Activated CD8-positive, alpha-beta memory T cell treated with anti-CD3 and anti-CD28 coated beads, Interleukin-2, amount 50 U/mL, for 1 hour (primary cell): ENCODE measurements at regions not wholly inside any gene's neighbourhood (a gene's known extent, or its start where the extent isn't known, plus 50 kb on each side); places are given as distances from the start of the nearest gene placed in this dataset.
"Not testable (repeated sequence)": the region's sequence is repeated elsewhere in the genome, so short reads cannot be mapped to it uniquely, and the experiment has no call there.

Experiments used
- DNase-seq: peaks from one replicate; pipeline ENCODE4 v3.0.0-alpha.2; 2020; ENCODE audit errors: extremely low read depth

DNA sequence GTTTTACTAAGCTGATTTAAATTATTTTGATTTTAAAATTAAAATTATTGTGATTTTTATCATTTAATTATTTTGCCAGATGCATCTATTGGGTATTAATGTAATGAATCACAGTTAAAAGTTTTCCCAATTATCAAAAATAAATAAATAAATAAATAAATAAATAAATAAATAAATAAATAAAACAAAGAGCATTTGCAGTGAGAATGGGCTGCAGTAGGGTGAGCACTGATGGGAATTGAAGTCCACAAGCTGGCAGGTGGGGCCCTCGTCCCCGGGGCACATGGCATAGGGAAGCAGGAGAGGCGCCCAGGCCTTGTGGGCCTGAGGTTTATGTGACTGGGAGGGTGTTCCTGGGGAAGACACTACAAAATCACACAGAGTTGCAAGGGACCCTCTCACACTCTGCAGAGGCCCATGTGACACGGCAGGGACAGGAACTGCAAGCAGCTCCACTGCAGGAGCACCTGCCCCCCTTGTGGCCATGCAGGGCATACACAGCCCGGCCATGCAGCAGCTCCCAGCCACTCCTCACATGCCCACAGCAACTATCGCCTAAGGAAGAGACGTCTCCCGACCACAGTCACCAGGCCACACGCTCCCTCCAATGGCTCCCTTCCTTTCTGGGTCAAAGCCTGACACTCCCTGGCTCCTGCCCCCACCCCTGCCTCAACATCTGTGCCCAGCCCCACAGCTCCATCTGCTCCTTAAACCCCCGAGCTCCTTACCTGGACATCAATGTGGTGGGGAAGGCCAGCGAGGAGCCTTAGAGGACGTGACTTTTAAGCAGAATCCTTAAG, 256.3 kb upstream of the SFSWAP start:
- DNase-seq = no peak

DNA sequence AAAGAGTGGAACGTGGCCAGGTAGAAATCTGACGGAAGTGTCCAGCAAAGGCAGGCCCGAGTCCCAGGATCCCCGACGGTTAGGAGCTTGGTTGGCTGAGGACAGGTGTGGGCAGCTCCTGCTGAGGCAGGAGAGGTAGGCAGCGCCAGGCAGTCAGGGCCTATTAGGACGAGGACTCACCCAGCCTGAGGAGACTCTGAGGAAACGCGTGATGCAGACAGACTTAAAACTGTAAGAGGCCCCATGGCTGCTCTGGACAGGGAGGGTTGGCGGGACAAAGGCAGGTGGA, 255.7 kb upstream of the SFSWAP start:
- DNase-seq = no peak

DNA sequence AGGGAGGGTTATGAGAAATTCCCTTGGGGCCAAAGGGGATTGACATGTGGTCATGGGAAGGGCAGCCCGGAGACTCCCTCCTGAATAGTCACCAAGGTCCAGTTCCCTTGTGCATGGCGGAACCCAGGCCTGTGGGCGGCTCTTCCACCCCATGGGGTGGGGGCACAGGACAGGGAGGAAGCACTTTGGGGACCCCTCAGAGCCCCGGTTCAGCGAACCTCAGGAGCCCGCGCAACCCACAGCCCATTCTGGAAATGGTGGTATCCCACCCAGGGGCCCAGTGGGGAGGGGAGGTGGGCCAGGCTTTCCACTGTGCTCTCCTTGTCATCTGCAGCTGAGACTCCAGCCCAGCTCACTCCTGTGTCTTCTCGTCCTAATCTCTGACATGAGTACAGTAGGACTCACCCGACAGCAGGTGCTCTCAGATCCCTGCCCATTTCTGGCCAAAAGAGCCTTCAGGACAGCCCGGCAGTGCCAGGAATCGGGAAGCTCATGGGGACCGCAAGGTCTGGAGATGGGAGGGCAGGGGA, 255.2 kb upstream of the SFSWAP start:
- DNase-seq = no peak

DNA sequence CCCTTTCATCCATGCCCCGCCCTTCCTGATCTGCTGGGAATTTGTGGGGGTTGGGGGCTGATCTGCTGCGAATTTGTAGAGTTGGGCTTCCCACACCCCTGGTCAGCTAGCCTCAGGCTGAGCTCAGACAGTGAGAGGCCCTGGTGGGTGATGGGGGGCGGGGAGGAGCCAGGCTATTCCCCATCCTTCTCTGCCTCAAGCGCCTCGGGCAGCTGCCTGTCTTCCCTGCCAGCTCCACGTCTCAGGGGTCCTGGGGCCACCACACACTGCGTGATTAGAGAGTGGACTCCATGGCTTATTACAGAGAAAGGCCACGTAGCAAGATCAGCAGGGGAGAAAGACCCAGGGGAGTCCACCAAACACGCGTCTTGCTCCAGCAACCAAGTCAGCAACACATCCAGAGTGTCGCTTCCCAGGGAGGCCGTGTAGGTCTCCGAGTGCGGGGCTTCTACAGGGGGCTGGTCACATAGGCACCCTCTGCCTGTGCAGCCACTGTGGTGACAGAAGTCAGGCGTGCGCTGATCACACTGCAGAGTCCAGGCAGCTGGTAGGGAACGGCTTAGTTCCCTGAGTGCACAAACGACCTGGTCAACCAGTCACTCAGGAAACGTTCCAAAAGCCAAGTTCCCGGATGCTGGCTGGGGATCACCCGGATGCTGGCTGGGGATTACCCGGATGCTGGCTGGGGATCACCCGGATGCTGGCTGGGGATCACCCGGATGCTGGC, 254.4 kb upstream of the SFSWAP start:
- no peak for DNase-seq

DNA sequence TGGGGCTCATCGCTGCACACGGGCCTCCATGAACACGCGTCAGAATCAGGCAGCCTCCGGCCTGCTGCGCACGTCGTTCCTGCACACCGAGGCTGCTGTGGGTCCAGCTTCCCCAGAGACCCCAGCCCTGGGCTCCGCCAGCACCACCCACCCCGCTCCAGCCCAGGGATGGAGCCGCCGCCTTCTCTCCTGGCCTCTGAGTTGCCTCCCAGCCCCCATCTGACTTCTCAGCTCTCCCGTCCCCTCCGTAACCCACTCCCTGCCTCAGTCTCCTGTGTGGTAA, 253.9 kb upstream of the SFSWAP start:
- DNase-seq = no peak

DNA sequence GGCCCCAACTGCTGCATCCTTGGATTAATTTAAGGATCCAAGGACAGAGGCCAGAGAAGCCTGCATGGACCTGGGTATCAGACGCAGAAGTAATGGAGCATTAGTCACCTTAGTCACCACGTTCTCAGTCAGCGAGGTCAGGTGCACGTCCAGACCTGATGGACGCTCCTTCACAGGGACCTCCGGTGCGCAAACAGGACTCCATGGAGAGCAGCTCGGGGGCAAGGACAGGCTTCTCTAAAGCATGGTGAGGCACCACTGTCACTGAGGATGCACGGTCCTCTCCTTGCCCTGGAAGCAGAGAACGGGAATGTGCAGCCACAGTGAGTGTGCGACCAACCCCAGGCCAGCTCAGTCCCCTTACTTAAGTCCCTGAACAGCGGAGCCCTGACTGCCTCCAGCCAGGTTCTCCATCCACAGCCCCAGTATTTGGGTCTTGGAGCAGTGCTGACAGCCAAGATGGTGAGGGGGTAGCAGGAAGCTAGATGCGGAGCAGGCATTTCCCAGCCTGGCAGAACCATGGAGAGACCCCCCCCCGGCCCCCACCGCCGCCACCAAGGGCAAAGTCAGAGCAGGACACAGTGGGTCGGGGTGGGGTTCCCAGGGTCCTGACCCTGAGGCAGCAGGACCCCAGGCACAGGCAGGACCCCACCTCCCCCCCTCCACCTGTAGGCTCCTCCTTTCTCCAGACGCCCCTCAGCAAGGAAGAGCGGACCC, 253.4 kb upstream of the SFSWAP start:
- no peak for DNase-seq

DNA sequence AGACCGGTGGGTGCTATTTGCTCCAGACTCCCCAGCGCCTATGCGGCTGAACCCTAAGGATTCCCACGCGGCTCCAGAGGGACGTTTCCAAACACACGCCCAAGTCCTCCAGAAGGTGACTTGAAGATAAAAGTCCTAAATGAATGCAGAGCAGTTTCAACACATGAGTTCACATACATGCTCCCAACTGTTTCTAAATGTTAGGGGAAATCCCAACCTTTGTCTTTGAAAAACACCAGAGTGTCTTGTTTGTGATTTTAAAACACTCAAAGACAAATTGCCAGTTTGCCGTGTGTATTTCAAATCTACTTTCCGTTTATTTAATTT, 252.9 kb upstream of the SFSWAP start:
- no peak for DNase-seq

DNA sequence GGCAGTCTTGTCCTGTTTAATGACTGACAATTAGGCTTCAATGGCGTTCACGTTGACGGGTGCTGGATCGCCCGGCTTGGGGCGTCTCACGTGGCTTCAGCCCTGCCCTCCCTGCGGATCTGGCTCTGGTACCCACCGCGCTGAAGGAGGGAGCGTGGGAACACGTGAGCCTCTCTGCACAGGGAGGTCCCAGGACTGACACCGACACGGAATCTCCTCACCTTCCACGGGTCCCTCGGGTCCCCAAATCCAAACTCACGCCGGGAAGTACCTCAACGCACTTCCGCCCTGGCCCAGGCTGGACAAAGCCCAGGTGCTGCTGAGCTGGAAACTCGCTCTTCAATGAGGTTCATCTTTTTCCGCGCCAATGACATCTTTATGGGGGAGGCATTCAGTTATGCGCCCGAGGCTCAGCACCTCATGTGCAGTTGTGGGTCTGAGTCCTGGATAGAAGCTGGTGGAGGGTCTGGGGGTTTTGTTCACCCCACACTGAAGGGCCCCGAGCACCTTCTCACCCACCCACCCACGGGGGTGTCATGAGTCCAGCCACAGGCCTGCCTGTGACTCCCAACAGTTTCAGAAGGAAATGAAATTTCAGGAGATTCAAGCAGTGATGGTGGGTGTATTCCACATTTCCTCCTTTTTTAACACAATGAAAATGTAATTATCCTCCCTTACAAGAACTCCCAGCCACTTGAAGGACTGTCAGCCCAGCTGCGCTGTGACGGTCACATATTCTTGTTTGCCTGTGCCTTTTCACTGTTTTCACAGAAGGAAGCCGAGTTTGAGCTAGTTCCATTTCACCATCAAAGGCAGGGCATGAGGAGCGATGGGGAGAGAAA, 251.7 kb upstream of the SFSWAP start:
- no peak for DNase-seq

DNA sequence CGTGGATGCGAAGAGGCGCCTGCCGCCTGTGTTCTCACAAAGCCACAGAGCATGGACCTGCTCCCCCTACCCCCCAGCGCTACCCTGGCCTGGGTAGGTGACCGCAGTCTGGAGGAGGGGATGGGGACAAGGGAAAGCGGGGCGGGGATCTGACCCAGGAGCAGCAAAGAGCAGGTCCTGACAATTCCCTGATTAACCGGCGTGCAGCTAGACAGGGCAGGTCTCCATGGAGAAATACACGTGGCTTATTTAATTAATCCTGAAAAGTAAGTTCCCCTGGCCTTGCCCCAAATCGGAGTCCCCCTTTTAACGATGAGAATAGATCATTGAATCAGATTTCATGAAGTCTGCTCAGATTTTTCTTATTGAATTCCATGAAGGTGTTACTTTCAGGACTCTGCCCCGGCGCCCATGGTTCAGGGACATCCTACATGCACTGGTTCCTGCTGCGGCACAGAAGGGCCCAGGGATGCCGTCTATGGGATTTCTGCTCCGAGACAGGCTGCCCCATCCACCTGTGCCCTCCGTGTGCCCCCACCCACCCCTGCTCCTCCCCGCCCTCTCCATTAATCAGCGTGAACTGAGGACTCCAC, 251.0 kb upstream of the SFSWAP start:
- DNase-seq = no peak

DNA sequence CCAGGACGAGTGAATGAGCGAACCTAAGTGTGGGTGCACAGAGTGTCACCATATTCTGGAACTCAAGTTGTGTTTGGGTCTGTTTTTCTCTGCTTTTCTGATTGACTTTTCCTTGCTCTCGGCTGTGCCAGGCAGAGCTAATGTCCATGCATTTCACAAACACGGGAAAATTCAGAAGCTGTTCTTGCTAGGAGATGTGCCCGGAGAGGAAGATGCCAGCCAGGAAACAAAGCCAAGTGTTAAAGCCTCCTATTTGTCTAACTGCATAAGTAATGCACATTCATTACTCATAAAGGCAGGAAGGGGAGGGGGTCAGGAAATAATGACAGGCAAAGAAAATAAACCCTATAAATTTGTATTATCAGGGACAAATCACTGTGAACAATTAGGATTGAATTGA, 250.4 kb upstream of the SFSWAP start:
- DNase-seq = no peak

DNA sequence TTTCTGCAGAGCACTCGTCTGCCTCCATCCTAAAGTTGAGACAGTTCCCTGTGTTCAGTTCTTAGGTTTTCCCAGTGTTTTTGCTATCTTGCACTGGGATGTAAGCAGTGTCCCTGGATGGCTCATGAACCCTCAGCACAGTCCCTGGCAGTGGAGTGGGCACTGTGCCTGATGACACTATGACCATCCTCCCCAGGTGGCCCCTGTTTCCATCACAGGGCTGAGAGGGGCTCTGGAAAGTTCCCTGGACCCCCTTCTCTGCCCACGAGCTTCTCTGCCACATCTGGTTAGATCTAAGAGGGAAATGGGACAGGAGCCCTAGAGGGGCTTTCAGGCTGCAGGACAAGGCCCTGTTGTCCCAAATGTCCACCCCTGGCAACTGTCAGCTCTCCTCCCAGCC, 249.8 kb upstream of the SFSWAP start:
- DNase-seq = no peak

DNA sequence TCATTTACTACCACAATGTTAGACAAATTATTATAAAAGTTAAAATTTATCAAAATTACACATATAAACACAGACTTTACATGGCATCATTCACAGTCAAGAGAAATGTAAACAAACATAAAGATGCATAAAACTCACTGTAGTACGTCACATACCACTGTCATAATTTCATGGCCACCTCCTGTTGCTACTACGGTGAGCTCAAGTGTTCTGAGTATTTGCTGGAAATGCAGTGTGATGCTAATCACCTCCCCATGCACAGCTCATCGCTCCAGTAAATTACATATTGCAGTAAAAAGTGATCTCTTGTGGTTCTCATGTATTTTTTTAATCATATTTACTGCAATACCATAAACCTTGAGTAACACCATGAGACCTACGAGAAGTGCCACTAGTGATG, 247.7 kb upstream of the SFSWAP start:
- DNase-seq = no peak

DNA sequence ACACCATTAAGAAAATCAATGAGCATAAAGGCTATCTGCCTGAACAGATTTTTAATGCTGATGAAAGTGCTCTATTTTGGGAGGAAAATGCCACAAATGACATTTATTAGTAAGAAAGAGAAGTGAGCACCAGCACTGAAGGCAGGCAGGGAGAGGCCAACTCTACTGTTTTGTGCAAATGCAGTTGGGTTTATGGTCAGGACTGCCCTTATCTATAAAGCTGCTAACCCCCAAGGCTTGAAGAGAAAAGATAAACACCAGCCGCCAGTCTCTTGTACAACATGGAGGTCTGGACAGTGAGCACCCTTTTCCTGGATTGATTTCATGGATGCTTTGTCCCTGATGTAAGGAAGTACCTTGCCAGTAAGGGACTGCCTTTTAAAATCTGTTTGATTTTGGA, 246.8 kb upstream of the SFSWAP start:
- no peak for DNase-seq

DNA sequence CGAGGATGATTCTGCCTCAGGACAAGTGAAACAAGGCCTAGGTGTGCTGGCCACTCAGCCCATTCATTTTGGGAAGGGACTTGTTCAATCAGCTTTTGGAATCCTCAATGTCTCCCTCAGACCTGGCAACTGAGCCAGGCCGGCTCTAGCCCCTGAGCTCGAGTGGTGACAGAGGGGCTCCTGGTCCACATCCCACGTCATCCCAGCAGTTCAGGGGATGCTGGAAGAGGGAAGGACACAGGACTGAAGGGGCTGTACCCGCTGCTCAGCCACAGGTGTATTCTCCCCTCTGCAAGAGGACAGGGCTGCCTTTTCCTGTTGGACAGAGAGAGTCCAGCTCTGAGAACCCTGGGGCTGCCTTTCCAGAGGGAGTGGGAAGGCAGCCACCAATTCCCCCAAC, 244.6 kb upstream of the SFSWAP start:
- DNase-seq = no peak

DNA sequence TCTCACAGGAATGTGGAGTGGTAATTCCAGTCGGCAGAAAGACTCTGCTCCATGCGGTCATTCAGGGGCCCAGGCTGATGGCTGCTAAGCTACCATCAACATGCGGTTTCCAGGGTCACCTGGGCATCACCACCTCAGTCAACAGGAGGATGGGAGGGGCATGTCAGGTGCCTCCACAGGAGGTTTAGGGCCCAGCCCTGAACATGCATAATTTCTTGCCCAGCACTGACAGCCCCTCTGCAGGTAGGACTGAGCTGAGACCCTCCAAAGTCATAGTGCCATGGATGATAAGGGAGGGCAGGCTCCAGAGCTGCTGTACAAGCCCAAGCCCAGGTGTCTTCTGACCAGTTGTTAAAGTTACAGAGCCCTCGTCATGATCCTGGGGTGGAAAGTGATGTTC, 244.0 kb upstream of the SFSWAP start:
- no peak for DNase-seq

DNA sequence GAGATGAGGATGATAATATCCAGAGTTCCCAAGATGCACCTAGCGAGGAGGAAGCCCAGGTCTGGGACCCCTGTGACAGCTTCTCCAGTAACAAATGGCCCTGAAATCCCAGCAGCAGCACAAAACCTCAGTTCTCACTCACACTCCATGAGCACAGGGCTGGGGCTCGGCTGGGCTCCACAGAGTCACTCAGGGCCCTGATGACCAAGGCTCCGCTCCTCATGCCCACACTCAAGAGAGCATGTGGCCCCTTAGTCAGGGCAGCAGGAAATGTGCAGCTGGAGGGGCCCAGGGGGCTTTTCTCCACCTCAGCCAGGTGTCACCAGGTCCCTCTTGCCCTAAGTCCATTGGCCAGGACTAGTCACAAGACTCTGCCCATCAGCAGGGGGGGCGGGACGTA, 242.7 kb upstream of the SFSWAP start:
- DNase-seq = no peak

DNA sequence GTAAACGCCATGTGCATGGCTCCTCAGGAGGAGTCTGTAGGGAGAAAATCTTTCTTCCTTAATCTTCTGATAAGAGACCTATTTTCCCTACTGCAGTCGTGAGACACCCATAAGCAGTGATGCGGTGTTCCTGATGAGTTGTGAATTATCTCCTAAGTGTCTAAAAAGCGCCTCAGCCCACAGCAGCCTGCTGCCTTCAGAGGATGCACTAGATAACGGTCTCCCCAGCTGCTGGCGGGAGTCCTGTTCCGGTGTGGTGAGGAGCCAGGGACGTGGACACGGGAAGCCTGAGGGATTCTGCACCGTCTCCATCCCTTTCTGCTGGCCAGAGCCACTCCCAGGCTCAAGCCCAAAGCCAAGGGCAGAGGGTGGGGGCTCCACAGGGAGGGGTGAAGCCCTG, 240.9 kb upstream of the SFSWAP start:
- not testable (repeated sequence) for DNase-seq

DNA sequence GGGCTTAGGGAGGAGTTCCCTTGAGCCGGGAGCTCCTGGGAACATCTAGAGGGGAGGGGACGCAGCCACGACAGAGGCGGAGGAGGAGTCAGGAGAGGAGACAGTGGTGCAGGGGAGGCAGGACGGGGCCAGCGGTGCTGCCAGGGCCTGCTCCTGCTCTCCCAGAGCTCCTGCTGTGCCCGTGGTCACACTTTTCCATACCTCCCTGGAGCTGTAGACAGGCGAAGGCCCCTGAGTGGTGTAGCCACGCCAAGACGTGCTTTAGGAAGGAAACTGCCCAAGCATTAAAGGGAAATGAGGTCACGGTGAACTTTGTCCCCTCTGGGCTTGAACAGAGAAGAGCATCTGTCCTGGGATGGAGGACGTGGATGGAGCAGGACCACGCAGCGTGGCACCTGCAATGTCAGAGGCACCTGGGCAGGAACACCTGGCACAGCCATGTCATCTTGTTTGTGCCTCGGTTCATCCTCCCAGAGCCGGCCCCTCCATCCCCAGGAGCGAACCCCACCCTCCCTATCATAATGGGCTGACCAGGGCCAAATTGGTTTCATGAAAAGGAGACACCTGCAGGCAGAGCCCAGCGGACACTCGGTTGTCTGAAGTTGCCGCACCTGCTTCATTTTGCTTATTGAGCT, 239.5 kb upstream of the SFSWAP start:
- no peak for DNase-seq

DNA sequence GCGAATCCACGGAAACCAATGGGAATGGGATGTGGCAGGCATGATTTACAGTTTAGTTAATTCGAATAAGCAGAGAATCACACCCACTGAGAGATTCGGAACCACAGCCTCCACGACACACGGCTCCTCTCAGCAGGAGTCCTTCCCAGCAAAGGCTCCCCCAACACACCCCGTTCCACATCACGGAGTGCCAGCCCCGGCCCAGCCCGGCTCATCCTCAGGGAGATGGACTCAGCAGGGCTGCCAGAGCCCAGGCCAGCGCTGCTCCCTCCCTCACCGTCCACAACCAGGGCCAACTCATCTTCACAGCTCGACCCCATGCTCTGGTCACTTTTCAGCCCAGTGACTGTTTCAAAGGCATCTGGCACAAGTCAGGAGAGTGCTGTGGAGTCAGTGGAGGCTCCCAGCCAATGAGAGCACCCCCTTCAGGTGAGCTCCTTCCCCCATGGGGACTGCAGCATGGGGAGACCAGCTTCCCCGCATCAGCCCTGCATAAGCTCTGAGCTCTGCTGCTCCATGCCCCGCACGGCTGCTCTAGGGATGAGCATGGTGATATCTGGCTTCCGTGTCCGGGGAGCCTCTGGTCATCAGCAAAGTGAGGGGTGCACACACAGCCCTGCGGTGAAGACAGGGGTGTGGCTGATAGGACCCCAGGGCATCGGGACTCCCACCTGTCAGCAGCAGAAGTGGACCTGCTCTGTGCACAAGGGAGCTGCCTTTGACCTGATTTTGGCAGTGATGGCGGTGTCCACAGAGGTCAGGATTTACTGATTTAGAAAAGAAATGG, 238.8 kb upstream of the SFSWAP start:
- DNase-seq = no peak

DNA sequence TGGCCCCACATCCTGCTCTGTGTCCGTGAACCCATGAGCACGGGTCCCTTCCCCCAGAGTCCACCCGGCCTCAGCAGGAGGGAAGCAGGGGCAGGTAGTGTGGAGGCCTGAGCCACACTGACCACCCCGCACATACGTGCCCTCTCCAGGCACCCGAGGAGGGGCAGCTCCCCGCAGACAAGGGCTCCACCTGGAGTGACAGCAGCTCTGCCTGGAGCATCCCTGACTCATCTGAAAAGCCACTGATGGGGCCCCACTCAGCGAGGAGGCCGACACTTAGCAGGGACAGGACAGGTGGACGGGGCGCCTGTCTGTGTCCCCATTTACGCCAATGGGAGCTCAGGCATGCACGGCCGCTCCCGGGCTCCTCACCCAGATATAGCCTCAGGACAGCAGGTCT, 237.6 kb upstream of the SFSWAP start:
- no peak for DNase-seq
